Testis (tissue), 2 donors: ENCODE measurements at regions not wholly inside any gene's neighbourhood (a gene's known extent, or its start where the extent isn't known, plus 50 kb on each side); places are given as distances from the start of the nearest gene placed in this dataset.

Experiments used
- POLR2A ChIP-seq: fragments of 450-650 bp; IDR thresholded peaks from one replicate; pipeline ENCODE4 v1.6.1; 2017; ENCODE audit warnings: antibody characterized with exemption, mild to moderate bottlenecking, moderate library complexity
- TF ChIP-seq, protein P1 (sequence below), 3 experiments: fragments of 450-650 bp in 2 of 3; fragments of 200-600 bp in 1 of 3; sonication (generic) in 1 of 3; IDR thresholded peaks; one replicate each; pipeline ENCODE4 v1.5.1; 2016 to 2019; ENCODE audit warnings: antibody characterized with exemption in 3 of 3, mild to moderate bottlenecking in 2 of 3, moderate library complexity in 1 of 3

DNA sequence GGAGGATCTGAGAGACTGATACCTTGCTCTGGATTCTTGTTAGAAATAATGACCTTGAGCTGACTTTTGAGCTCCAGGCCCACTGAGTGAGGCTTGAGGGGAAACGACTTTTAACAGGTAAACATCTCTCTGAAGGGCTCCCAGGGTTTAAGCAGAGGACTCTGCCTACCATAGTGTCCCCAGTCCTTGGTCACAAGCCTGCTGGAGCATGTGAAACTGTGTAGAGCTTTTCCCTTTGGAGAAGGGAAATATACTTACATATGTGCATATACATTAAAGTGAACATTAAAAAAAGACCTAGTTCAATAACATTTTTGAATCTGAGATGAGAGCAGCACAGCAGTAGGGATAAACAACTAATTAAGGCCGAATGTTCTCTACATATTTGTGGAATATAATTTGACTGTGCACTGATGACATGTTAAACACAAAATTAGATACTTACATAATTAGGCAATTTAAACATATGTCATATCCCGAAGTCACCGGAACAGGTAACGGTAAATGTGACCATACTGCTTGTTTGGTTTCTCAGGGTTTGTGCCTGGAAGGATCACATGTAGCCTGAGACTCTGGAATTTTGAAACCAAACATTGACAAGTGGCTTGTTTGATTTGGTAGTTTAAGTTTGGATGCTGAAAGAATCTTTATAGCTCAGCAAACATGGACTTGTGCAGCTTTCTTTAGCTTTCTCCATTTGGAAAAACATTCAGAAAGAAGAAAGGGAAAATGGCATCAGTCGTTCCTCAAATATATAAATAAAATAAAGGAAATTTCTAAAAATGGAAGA is 266.1 kb upstream of the C2CD4B start:
- TF ChIP-seq, protein P1, sequence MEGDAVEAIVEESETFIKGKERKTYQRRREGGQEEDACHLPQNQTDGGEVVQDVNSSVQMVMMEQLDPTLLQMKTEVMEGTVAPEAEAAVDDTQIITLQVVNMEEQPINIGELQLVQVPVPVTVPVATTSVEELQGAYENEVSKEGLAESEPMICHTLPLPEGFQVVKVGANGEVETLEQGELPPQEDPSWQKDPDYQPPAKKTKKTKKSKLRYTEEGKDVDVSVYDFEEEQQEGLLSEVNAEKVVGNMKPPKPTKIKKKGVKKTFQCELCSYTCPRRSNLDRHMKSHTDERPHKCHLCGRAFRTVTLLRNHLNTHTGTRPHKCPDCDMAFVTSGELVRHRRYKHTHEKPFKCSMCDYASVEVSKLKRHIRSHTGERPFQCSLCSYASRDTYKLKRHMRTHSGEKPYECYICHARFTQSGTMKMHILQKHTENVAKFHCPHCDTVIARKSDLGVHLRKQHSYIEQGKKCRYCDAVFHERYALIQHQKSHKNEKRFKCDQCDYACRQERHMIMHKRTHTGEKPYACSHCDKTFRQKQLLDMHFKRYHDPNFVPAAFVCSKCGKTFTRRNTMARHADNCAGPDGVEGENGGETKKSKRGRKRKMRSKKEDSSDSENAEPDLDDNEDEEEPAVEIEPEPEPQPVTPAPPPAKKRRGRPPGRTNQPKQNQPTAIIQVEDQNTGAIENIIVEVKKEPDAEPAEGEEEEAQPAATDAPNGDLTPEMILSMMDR (IDR thresholded peaks at IDR 0.05): no peak
- no peak for TF ChIP-seq POLR2A
